H1 (cell line): ENCODE measurements at regions not wholly inside any gene's neighbourhood (a gene's known extent, or its start where the extent isn't known, plus 50 kb on each side); places are given as distances from the start of the nearest gene placed in this dataset.

ENCODE experiments used
- CTCF ChIA-PET: fragments of 300-600 bp; sonication (Branson Sonifier 250); formaldehyde crosslinking; loops from one replicate; lab custom pipeline; 2021; ENCODE audit not compliant: partially characterized antibody; lab: Charles Lee
- POLR2A ChIA-PET: fragments of 300-600 bp; sonication (Branson Sonifier 250); formaldehyde crosslinking; loops from one replicate; lab custom pipeline; 2021; ENCODE audit warnings: inconsistent platforms; ENCODE audit not compliant: partially characterized antibody; lab: Charles Lee
- DNase-seq, 2 experiments: peaks; one replicate each; pipeline versions ENCODE4 v3.0.0 to v3.0.0-alpha.2; 2010 to 2022; ENCODE audit warnings: low spot score in 2 of 2, low read depth in 1 of 2, mixed read lengths in 1 of 2
- FAIRE-seq: peaks from 2 replicates; lab custom pipeline; 2011; peaks lifted over from hg19 to GRCh38; lab: Jason Lieb, UNC
- H2AFZ ChIP-seq: 2 replicates; pipeline ENCODE4 v1.8.1; 2012; ENCODE audit warnings: low read length, inconsistent platforms
- H2AK5ac ChIP-seq: 2 replicates; pipeline ENCODE4 v1.6.1; 2013; ENCODE audit warnings: low read depth, low read length
- H2BK120ac ChIP-seq: replicated peaks from 2 replicates; pipeline ENCODE3; 2013; ENCODE audit warnings: low read depth, low read length, inconsistent platforms
- H2BK12ac ChIP-seq: 2 replicates; pipeline ENCODE4 v1.6.1; 2013; ENCODE audit warnings: low read depth, low read length
- H2BK15ac ChIP-seq: 2 replicates; pipeline ENCODE4 v1.6.1; 2013; ENCODE audit warnings: low read length
- H2BK20ac ChIP-seq: 2 replicates; pipeline ENCODE4 v1.6.1; 2013; ENCODE audit warnings: low read length
- H2BK5ac ChIP-seq: 2 replicates; pipeline ENCODE4 v1.6.1; 2013; ENCODE audit warnings: low read depth, low read length
- H3K14ac ChIP-seq: 2 replicates; pipeline ENCODE4 v1.6.1; 2013; ENCODE audit warnings: inconsistent platforms; ENCODE audit not compliant: insufficient read length
- H3K18ac ChIP-seq: 2 replicates; pipeline ENCODE4 v1.6.1; 2013; ENCODE audit warnings: low read length; ENCODE audit errors: extremely low read depth
- H3K23ac ChIP-seq: 2 replicates; pipeline ENCODE4 v1.6.1; 2013; ENCODE audit warnings: inconsistent platforms; ENCODE audit not compliant: insufficient read length
- H3K23me2 ChIP-seq: 2 replicates; pipeline ENCODE4 v1.6.1; 2013; ENCODE audit warnings: low read depth, low read length
- H3K27ac ChIP-seq: 2 replicates; pipeline ENCODE4 v1.6.1; 2011; ENCODE audit warnings: low read depth, low read length, inconsistent platforms
- H3K27me3 ChIP-seq, 4 experiments: replicated peaks in 1 of 4; 1 replicate in 1 of 4; 2 replicates in 3 of 4; pipeline versions ENCODE4 v1.6.1 to v1.8.1; 2011 to 2013; ENCODE audit warnings: low read length in 3 of 4, mild to moderate bottlenecking in 3 of 4, inconsistent platforms in 2 of 4, mixed read lengths in 2 of 4, moderate library complexity in 1 of 4; ENCODE audit not compliant: control insufficient read depth in 3 of 4, insufficient read depth in 3 of 4; ENCODE audit errors: extremely low read depth in 1 of 4
- H3K36me3 ChIP-seq, 4 experiments: 2 replicates each; pipeline versions ENCODE4 v1.6.1 to v1.8.1; 2011 to 2013; ENCODE audit warnings: mild to moderate bottlenecking in 4 of 4, low read length in 3 of 4, moderate library complexity in 2 of 4, control low read depth in 1 of 4, inconsistent platforms in 1 of 4; ENCODE audit not compliant: insufficient read depth in 4 of 4, control insufficient read depth in 2 of 4
- H3K4ac ChIP-seq: replicated peaks from 2 replicates; pipeline ENCODE3; 2013; ENCODE audit warnings: low read length, low read depth, mixed read lengths, inconsistent platforms; ENCODE audit not compliant: insufficient read length
- H3K4me1 ChIP-seq, 4 experiments: replicated peaks in 1 of 4; 1 replicate in 1 of 4; 2 replicates in 3 of 4; pipeline versions ENCODE4 v1.6.1 to v1.8.1; 2011 to 2013; ENCODE audit warnings: low read length in 3 of 4, inconsistent platforms in 2 of 4, mixed read lengths in 1 of 4; ENCODE audit not compliant: insufficient read depth in 4 of 4, control insufficient read depth in 3 of 4
- H3K4me2 ChIP-seq, 2 experiments: 2 replicates each; pipeline versions ENCODE4 v1.6.1 to v1.8.1; 2011 to 2013; ENCODE audit warnings: low read depth in 2 of 2, low read length in 2 of 2, control low read depth in 1 of 2, inconsistent platforms in 1 of 2, mild to moderate bottlenecking in 1 of 2; ENCODE audit not compliant: insufficient read depth in 1 of 2
- H3K4me3 ChIP-seq, 4 experiments: fragments of 200-600, 300-600 bp in 1 of 4; sonication (generic), shearing (Covaris generic), sonication (Bioruptor Twin) in 1 of 4; 2 replicates each; pipeline versions ENCODE4 v1.5.1 to v1.8.1; 2011 to 2016; ENCODE audit warnings: low read length in 4 of 4, low read depth in 3 of 4, control low read depth in 2 of 4, inconsistent platforms in 2 of 4, mild to moderate bottlenecking in 2 of 4, mixed read lengths in 1 of 4, moderate library complexity in 1 of 4; ENCODE audit not compliant: insufficient read depth in 2 of 4; ENCODE audit errors: extremely low read depth in 1 of 4
- H3K56ac ChIP-seq: replicated peaks from 2 replicates; pipeline ENCODE3; 2013; ENCODE audit warnings: low read depth, mild to moderate bottlenecking, mixed read lengths, low read length, inconsistent platforms; ENCODE audit not compliant: insufficient read length
- H3K79me1 ChIP-seq: 2 replicates; pipeline ENCODE4 v1.6.1; 2013; ENCODE audit warnings: low read depth, low read length, control low read depth
- H3K79me2 ChIP-seq, 2 experiments: 2 replicates each; pipeline versions ENCODE4 v1.6.1 to v1.8.1; 2012 to 2013; ENCODE audit warnings: low read length in 2 of 2, mild to moderate bottlenecking in 2 of 2, inconsistent platforms in 1 of 2; ENCODE audit not compliant: insufficient read depth in 2 of 2, control insufficient read depth in 1 of 2
- H3K9ac ChIP-seq, 4 experiments: replicated peaks in 1 of 4; 1 replicate in 1 of 4; 2 replicates in 3 of 4; pipeline versions ENCODE4 v1.6.1 to v1.8.1; 2011 to 2013; ENCODE audit warnings: low read depth in 3 of 4, low read length in 3 of 4, control low read depth in 2 of 4, mild to moderate bottlenecking in 2 of 4, moderate library complexity in 2 of 4, inconsistent platforms in 1 of 4; ENCODE audit errors: extremely low read depth in 1 of 4
- H3K9me3 ChIP-seq, 2 experiments: 2 replicates each; pipeline versions ENCODE4 v1.6.1 to v1.8.1; 2012 to 2013; ENCODE audit warnings: mild to moderate bottlenecking in 2 of 2, moderate library complexity in 2 of 2, control low read depth in 1 of 2, inconsistent platforms in 1 of 2, low read depth in 1 of 2, low read length in 1 of 2, mixed read lengths in 1 of 2; ENCODE audit not compliant: insufficient read depth in 2 of 2
- H4K20me1 ChIP-seq, 2 experiments: replicated peaks in 1 of 2; 2 replicates each; pipeline versions ENCODE3 to v1.8.1; 2011 to 2013; ENCODE audit warnings: inconsistent platforms in 2 of 2, low read length in 2 of 2, mild to moderate bottlenecking in 1 of 2; ENCODE audit not compliant: insufficient read depth in 2 of 2, control insufficient read depth in 1 of 2
- H4K5ac ChIP-seq: 2 replicates; pipeline ENCODE4 v1.6.1; 2013; ENCODE audit warnings: low read length, low read depth, mixed read lengths, inconsistent platforms; ENCODE audit not compliant: insufficient read length
- H4K8ac ChIP-seq: 2 replicates; pipeline ENCODE4 v1.8.0; 2013; ENCODE audit warnings: mild to moderate bottlenecking, moderate library complexity, low read length, inconsistent platforms; ENCODE audit not compliant: insufficient read depth; ENCODE audit errors: extremely low read depth
- H4K91ac ChIP-seq: replicated peaks from 2 replicates; pipeline ENCODE3; 2013; ENCODE audit warnings: low read length, mixed read lengths, inconsistent platforms; ENCODE audit not compliant: insufficient read length
- BCL11A ChIP-seq, 2 experiments: IDR thresholded peaks; one replicate each; pipeline ENCODE4 v1.6.1; 2011; ENCODE audit warnings: low read depth in 2 of 2, low read length in 2 of 2, mild to moderate bottlenecking in 2 of 2
- SUZ12 ChIP-seq: fragments of 200-600 bp; sonication (generic); IDR thresholded peaks from 2 replicates; pipeline ENCODE4 v1.6.1; 2012; ENCODE audit warnings: mild to moderate bottlenecking, inconsistent platforms, low read length, moderate library complexity, mixed read lengths
- TAF7 ChIP-seq: optimal IDR thresholded peaks from 2 replicates; pipeline ENCODE3; 2011; ENCODE audit warnings: low read depth, mild to moderate bottlenecking, inconsistent platforms, low read length, moderate library complexity, borderline replicate concordance
- TCF12 ChIP-seq: IDR thresholded peaks from 2 replicates; pipeline ENCODE4 v1.6.1; 2011; ENCODE audit warnings: low read depth, mild to moderate bottlenecking, low read length
- WGBS, 2 experiments: shearing (Covaris generic) in 1 of 2; methylation state at CpG; one replicate each; pipeline versions ENCODE4 v1.1.6 to v1.1.7; 2013 to 2015; ENCODE audit warnings: low lambda C conversion rate in 2 of 2, mixed read lengths in 2 of 2, inconsistent platforms in 1 of 2, low coverage in 1 of 2, missing lambda C conversion rate in 1 of 2; ENCODE audit not compliant: insufficient replicate concordance in 2 of 2, insufficient coverage in 1 of 2, insufficient read length in 1 of 2; ENCODE audit errors: extremely low coverage in 1 of 2, missing lambda C conversion rate in 1 of 2; 5-methylcytosine and 5-hydroxymethylcytosine counted together

DNA sequence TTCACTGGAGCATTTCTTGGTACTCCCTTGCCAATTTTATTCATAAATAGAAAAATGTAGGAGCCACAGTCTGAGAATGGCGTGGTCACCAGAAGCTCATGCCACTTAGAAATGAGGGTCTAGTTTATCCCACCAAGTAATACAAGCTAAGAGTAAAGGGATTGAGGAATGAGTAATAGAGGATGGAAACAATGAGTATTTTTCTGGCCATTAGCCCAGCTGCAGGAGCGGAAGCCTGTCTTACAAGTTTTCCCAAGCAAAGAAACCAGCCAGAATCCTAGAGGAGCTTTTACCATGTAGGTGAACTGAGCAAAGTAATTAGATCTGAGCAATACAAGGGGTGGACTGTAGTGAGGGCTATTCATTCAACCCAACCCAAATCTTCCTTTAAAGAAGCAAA, 160.7 kb upstream of the NPY2R start:
- H3K23ac ChIP-seq, result no peak overlapping the region
- H4K91ac ChIP-seq, result no peak overlapping the region
- H3K56ac ChIP-seq, result no peak overlapping the region
- no peaks in the 10 kb centered on the region for H3K27me3 ChIP-seq
- H3K4me3 ChIP-seq, result no peak overlapping the region
- DNase-seq (no peak), FAIRE-seq (no peak)
- TF ChIP-seq BCL11A (IDR thresholded peaks at IDR 0.05; ENCODE audit: low read depth in 2 of 2, low read length in 2 of 2) (no peak), SUZ12 (no peak), TCF12 (no peak), TAF7 (no peak)
- no peak overlapping the region for H4K5ac ChIP-seq
- H2BK12ac ChIP-seq, result no peak overlapping the region
- H2AK5ac ChIP-seq, result no peak overlapping the region
- H3K27ac ChIP-seq, result no peak overlapping the region
- no peaks in the 10 kb centered on the region for H3K23me2 ChIP-seq
- H2BK120ac ChIP-seq, result no peak overlapping the region
- H3K9me3 ChIP-seq, result no peaks in the 10 kb centered on the region
- CTCF ChIA-PET, result interaction anchor here (1.0 kb wide), 1 partner anchor 22 kb away, joined by 3 read pairs; no protein-coding TSS in a partner anchor
- H3K4me2 ChIP-seq, result no peak overlapping the region
- no peak overlapping the region for H2BK5ac ChIP-seq
- H3K79me1 ChIP-seq, result no peaks in the 10 kb centered on the region
- no peaks in the 10 kb centered on the region for H3K4me1 ChIP-seq
- no peak overlapping the region for H3K9ac ChIP-seq
- H3K36me3 ChIP-seq, result no peaks in the 10 kb centered on the region
- H3K14ac ChIP-seq, result no peak overlapping the region
- H3K4ac ChIP-seq, result no peak overlapping the region
- no peaks in the 10 kb centered on the region for H4K20me1 ChIP-seq
- 88% methylated on average over 2 of the region's 2 CpGs; no CpG with 5 or more reads in 1 of the 2 experiments for WGBS, 2 experiments
- no peak overlapping the region for H2BK20ac ChIP-seq
- H3K18ac ChIP-seq, result no peak overlapping the region
- H2AFZ ChIP-seq, result no peak overlapping the region
- no peaks in the 10 kb centered on the region for H3K79me2 ChIP-seq
- H4K8ac ChIP-seq, result no peak overlapping the region
- no peak overlapping the region for H2BK15ac ChIP-seq
- POLR2A ChIA-PET, result no interaction called here
